CD8-positive, alpha-beta memory T cell (primary cell): ENCODE measurements at regions not wholly inside any gene's neighbourhood (a gene's known extent, or its start where the extent isn't known, plus 50 kb on each side); places are given as distances from the start of the nearest gene placed in this dataset.
"Not testable (repeated sequence)": the region's sequence is repeated elsewhere in the genome, so short reads cannot be mapped to it uniquely, and the experiment has no call there.

Experiments
- CTCF ChIA-PET: fragments of 350-600 bp; sonication (Branson Sonifier 250); formaldehyde crosslinking; loops from one replicate; lab custom pipeline; 2021; ENCODE audit warnings: antibody characterized with exemption; lab: Charles Lee
- POLR2A ChIA-PET: fragments of 350-600 bp; sonication (Branson Sonifier 250); formaldehyde crosslinking; loops from one replicate; lab custom pipeline; 2021; ENCODE audit warnings: antibody characterized with exemption; lab: Charles Lee
- DNase-seq, 5 donors: peaks; one replicate each; pipeline versions ENCODE4 v3.0.0 to v3.0.0-alpha.2; 2020 to 2022; ENCODE audit warnings: mixed read lengths in 1 of 5
- H3K27ac ChIP-seq: one replicate; pipeline ENCODE4 v1.7.0; 2013; ENCODE audit warnings: low read depth, mild to moderate bottlenecking, low read length, moderate library complexity
- H3K27me3 ChIP-seq: 2 replicates; pipeline ENCODE4 v1.7.0; 2013; ENCODE audit warnings: low read length, mild to moderate bottlenecking; ENCODE audit not compliant: insufficient read depth, poor library complexity, severe bottlenecking
- H3K36me3 ChIP-seq: 2 replicates; pipeline ENCODE4 v1.7.0; 2013; ENCODE audit warnings: mild to moderate bottlenecking, low read length, moderate library complexity; ENCODE audit not compliant: insufficient read depth
- H3K4me1 ChIP-seq: 2 replicates; pipeline ENCODE4 v1.7.0; 2013; ENCODE audit warnings: mild to moderate bottlenecking, low read length, moderate library complexity; ENCODE audit not compliant: insufficient read depth
- H3K4me3 ChIP-seq: 2 replicates; pipeline ENCODE4 v1.7.0; 2013; ENCODE audit warnings: mild to moderate bottlenecking, low read length
- H3K9me3 ChIP-seq: 2 replicates; pipeline ENCODE4 v1.7.0; 2013; ENCODE audit warnings: mild to moderate bottlenecking, low read length
- H3K27ac Mint-ChIP-seq, 8 donors: one replicate each; pipeline ENCODE4 v1.8.0; 2020 to 2021; ENCODE audit warnings: mixed read lengths in 8 of 8, mild to moderate bottlenecking in 6 of 8, inconsistent platforms in 3 of 8, moderate library complexity in 3 of 8
- H3K27me3 Mint-ChIP-seq, 2 donors: one replicate each; pipeline ENCODE4 v1.8.0; 2020 to 2021; ENCODE audit warnings: mixed read lengths in 2 of 2, mild to moderate bottlenecking in 1 of 2, moderate library complexity in 1 of 2
- H3K36me3 Mint-ChIP-seq, 3 donors: one replicate each; pipeline ENCODE4 v1.8.0; 2020 to 2021; ENCODE audit warnings: mixed read lengths in 3 of 3, inconsistent platforms in 1 of 3, mild to moderate bottlenecking in 1 of 3
- H3K4me1 Mint-ChIP-seq, 3 donors: one replicate each; pipeline ENCODE4 v1.8.0; 2020 to 2021; ENCODE audit warnings: mixed read lengths in 3 of 3, inconsistent platforms in 1 of 3, mild to moderate bottlenecking in 1 of 3
- H3K4me3 Mint-ChIP-seq, 7 donors: one replicate each; pipeline ENCODE4 v1.8.0; 2020 to 2021; ENCODE audit warnings: mixed read lengths in 7 of 7, mild to moderate bottlenecking in 6 of 7, moderate library complexity in 4 of 7, inconsistent platforms in 2 of 7
- H3K9me3 Mint-ChIP-seq, 5 donors: one replicate each; pipeline ENCODE4 v1.8.0; 2020 to 2022; ENCODE audit warnings: mixed read lengths in 5 of 5, mild to moderate bottlenecking in 3 of 5, moderate library complexity in 2 of 5, inconsistent platforms in 1 of 5

- Histone ChIP-seq H3K36me3 (no peaks in the 10 kb centered on the region), H3K27me3 (no peaks in the 10 kb centered on the region), H3K27ac (no peak overlapping the region), H3K4me3 (no peak overlapping the region), H3K9me3 (no peaks in the 10 kb centered on the region), H3K4me1 (no peaks in the 10 kb centered on the region)
- Mint-ChIP-seq H3K4me3 (no peak overlapping the region), H3K27me3 (peaks cover 8 to 20% of the 10 kb centered on the region in 2 donors), H3K27ac (no peak overlapping the region), H3K9me3 (peaks cover 0 to 1% (median 0%) of the 10 kb centered on the region in 5 donors), H3K4me1 (no peaks in the 10 kb centered on the region), H3K36me3 (no peaks in the 10 kb centered on the region)
- CTCF ChIA-PET: no interaction called here
- POLR2A ChIA-PET: no interaction called here
- DNase-seq: no peak
Measured at GRCh38 chr5:53399926-53400697, 80.3 kb upstream of the FST start.

- peaks cover 3 to 20% of the 10 kb centered on the region in 2 donors for H3K27me3 Mint-ChIP-seq
- no peak overlapping the region for H3K4me3 Mint-ChIP-seq
- DNase-seq: no peak
- Histone ChIP-seq H3K4me3 (no peak overlapping the region), H3K9me3 (no peaks in the 10 kb centered on the region), H3K4me1 (no peaks in the 10 kb centered on the region), H3K27me3 (no peaks in the 10 kb centered on the region), H3K36me3 (no peaks in the 10 kb centered on the region), H3K27ac (no peak overlapping the region)
- H3K36me3 Mint-ChIP-seq: peaks cover 0 to 3% (median 0%) of the 10 kb centered on the region in 3 donors
- no peak overlapping the region for H3K27ac Mint-ChIP-seq
- no peaks in the 10 kb centered on the region for H3K4me1 Mint-ChIP-seq
- ChIA-PET POLR2A (no interaction called here), CTCF (no interaction called here)
- H3K9me3 Mint-ChIP-seq: peaks cover 0 to 1% (median 0%) of the 10 kb centered on the region in 5 donors
Measured at GRCh38 chr5:53403291-53403690, 77.1 kb upstream of the FST start.

GRCh38 chr5:53403758-53404157 lies 76.7 kb upstream of the FST start:
- H3K27ac Mint-ChIP-seq: no peak overlapping the region
- H3K36me3 ChIP-seq: no peaks in the 10 kb centered on the region
- no peaks in the 10 kb centered on the region for H3K4me1 Mint-ChIP-seq
- POLR2A ChIA-PET: no interaction called here
- H3K27me3 ChIP-seq: no peaks in the 10 kb centered on the region
- H3K4me3 ChIP-seq: no peak overlapping the region
- no peaks in the 10 kb centered on the region for H3K4me1 ChIP-seq
- CTCF ChIA-PET: no interaction called here
- no peak overlapping the region for H3K4me3 Mint-ChIP-seq
- H3K27me3 Mint-ChIP-seq: peaks cover 2 to 20% of the 10 kb centered on the region in 2 donors
- H3K27ac ChIP-seq: no peak overlapping the region
- no peak for DNase-seq
- H3K9me3 Mint-ChIP-seq: peaks cover 0 to 1% (median 0%) of the 10 kb centered on the region in 5 donors
- peaks cover 0 to 3% (median 0%) of the 10 kb centered on the region in 3 donors for H3K36me3 Mint-ChIP-seq
- H3K9me3 ChIP-seq: no peaks in the 10 kb centered on the region

GRCh38 chr5:53405396-53405795 lies 75.0 kb upstream of the FST start:
- H3K27ac Mint-ChIP-seq: no peak overlapping the region
- DNase-seq: no peak
- Histone ChIP-seq H3K36me3 (no peaks in the 10 kb centered on the region), H3K27me3 (no peaks in the 10 kb centered on the region), H3K4me3 (no peak overlapping the region), H3K4me1 (no peaks in the 10 kb centered on the region), H3K9me3 (no peaks in the 10 kb centered on the region), H3K27ac (no peak overlapping the region)
- H3K36me3 Mint-ChIP-seq: peaks cover 0 to 3% (median 2%) of the 10 kb centered on the region in 3 donors
- peaks cover 0 to 9% of the 10 kb centered on the region in 2 donors for H3K27me3 Mint-ChIP-seq
- peaks cover 0 to 1% (median 0%) of the 10 kb centered on the region in 5 donors for H3K9me3 Mint-ChIP-seq
- H3K4me3 Mint-ChIP-seq: no peak overlapping the region
- ChIA-PET POLR2A (no interaction called here), CTCF (no interaction called here)
- peaks cover 0 to 2% (median 1%) of the 10 kb centered on the region in 3 donors for H3K4me1 Mint-ChIP-seq

- no peak overlapping the region for H3K4me3 Mint-ChIP-seq
- POLR2A ChIA-PET: no interaction called here
- H3K27me3 Mint-ChIP-seq: peaks cover 0 to 4% of the 10 kb centered on the region in 2 donors
- no peak for DNase-seq
- no peaks in the 10 kb centered on the region for H3K36me3 ChIP-seq
- no peaks in the 10 kb centered on the region for H3K9me3 ChIP-seq
- CTCF ChIA-PET: no interaction called here
- H3K27ac Mint-ChIP-seq: no peak overlapping the region
- H3K27me3 ChIP-seq: no peaks in the 10 kb centered on the region
- H3K9me3 Mint-ChIP-seq: peaks cover 0 to 1% (median 0%) of the 10 kb centered on the region in 5 donors
- H3K4me1 ChIP-seq: no peaks in the 10 kb centered on the region
- H3K4me1 Mint-ChIP-seq: peaks cover 10 to 14% (median 13%) of the 10 kb centered on the region in 3 donors
- H3K36me3 Mint-ChIP-seq: peaks cover 0 to 3% (median 2%) of the 10 kb centered on the region in 3 donors
- H3K27ac ChIP-seq: no peak overlapping the region
- no peak overlapping the region for H3K4me3 ChIP-seq
Measured at GRCh38 chr5:53406630-53407316, 73.7 kb upstream of the FST start.

DNA sequence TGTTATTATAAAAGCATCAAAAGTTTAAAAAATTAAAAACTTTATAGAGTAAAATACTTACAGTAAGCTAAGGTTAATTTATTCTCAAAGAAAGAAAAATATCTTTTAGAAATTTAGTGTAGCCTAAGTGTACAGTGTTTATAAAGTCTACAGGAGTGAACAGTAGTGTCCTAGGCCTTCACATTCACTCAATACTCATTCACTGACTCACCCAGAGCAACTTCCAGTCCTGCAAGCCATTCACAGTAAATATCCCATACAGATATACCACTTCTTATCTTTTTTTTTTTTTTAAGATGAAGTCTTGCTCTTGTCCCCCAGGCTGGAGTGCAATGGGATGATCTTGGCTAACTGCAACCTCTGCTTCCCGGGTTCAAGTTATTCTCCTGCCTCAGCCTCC lies 73.1 kb upstream of the FST start:
- H3K27ac ChIP-seq: no peak overlapping the region
- no peaks in the 10 kb centered on the region for H3K4me1 ChIP-seq
- Mint-ChIP-seq H3K4me1 (peaks cover 12 to 16% (median 15%) of the 10 kb centered on the region in 3 donors), H3K27ac (no peak overlapping the region), H3K27me3 (no peaks in the 10 kb centered on the region), H3K4me3 (no peak overlapping the region), H3K36me3 (peaks cover 0 to 3% (median 2%) of the 10 kb centered on the region in 3 donors), H3K9me3 (no peaks in the 10 kb centered on the region)
- no peaks in the 10 kb centered on the region for H3K27me3 ChIP-seq
- H3K4me3 ChIP-seq: no peak overlapping the region
- no peak for DNase-seq
- no peaks in the 10 kb centered on the region for H3K36me3 ChIP-seq
- ChIA-PET CTCF (no interaction called here), POLR2A (no interaction called here)
- H3K9me3 ChIP-seq: no peaks in the 10 kb centered on the region

DNA sequence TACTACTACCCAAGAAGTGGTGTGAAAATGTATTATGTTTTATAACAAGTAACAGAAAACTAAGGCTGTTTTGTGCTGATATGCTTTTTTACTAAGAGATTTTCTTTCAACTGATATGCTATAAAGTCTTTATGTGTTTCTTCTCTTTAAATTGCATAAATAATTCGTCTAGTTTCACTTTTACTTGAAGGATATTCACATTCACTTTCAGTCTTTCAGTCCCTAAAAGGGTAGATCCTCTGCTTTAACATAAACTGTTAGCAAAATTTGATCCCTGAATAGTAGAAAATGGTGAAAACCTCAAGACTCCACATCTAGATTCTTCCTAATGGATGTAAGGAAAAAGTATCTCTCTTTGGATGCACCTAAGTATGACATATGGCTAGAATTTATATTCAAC lies 69.0 kb upstream of the FST start:
- Mint-ChIP-seq H3K36me3 (peaks cover 0 to 2% (median 0%) of the 10 kb centered on the region in 3 donors), H3K27ac (no peak overlapping the region), H3K4me3 (peak overlapping the region in 4 of 7 donors; percentile 4 to 54 (median 36)), H3K4me1 (peaks cover 12 to 16% (median 15%) of the 10 kb centered on the region in 3 donors), H3K9me3 (peaks cover 0 to 2% (median 0%) of the 10 kb centered on the region in 5 donors), H3K27me3 (peaks cover 3 to 4% of the 10 kb centered on the region in 2 donors)
- Histone ChIP-seq H3K27me3 (no peaks in the 10 kb centered on the region), H3K27ac (no peak overlapping the region), H3K4me1 (no peaks in the 10 kb centered on the region), H3K36me3 (no peaks in the 10 kb centered on the region), H3K9me3 (no peaks in the 10 kb centered on the region), H3K4me3 (no peak overlapping the region)
- POLR2A ChIA-PET: no interaction called here
- CTCF ChIA-PET: interaction anchor here (1.4 kb wide), 1 partner anchor 15 kb away, joined by 4 read pairs; no protein-coding TSS in a partner anchor
- DNase-seq: no peak

- CTCF ChIA-PET, H3K9me3 Mint-ChIP-seq, H3K27me3 ChIP-seq, H3K4me3 ChIP-seq, H3K36me3 Mint-ChIP-seq, H3K27ac ChIP-seq, H3K9me3 ChIP-seq, H3K4me1 ChIP-seq, H3K27me3 Mint-ChIP-seq, H3K27ac Mint-ChIP-seq, DNase-seq, POLR2A ChIA-PET, H3K36me3 ChIP-seq, H3K4me3 Mint-ChIP-seq: not testable (repeated sequence)
- H3K4me1 Mint-ChIP-seq: peaks cover 12 to 16% (median 15%) of the 10 kb centered on the region in 3 donors
Measured at GRCh38 chr5:53412499-53412898, 67.9 kb upstream of the FST start.
